ENCODE measurements at regions not wholly inside any gene's neighbourhood (a gene's known extent, or its start where the extent isn't known, plus 50 kb on each side); places are given as distances from the start of the nearest gene placed in this dataset.

- TF ChIP-seq, protein P1, sequence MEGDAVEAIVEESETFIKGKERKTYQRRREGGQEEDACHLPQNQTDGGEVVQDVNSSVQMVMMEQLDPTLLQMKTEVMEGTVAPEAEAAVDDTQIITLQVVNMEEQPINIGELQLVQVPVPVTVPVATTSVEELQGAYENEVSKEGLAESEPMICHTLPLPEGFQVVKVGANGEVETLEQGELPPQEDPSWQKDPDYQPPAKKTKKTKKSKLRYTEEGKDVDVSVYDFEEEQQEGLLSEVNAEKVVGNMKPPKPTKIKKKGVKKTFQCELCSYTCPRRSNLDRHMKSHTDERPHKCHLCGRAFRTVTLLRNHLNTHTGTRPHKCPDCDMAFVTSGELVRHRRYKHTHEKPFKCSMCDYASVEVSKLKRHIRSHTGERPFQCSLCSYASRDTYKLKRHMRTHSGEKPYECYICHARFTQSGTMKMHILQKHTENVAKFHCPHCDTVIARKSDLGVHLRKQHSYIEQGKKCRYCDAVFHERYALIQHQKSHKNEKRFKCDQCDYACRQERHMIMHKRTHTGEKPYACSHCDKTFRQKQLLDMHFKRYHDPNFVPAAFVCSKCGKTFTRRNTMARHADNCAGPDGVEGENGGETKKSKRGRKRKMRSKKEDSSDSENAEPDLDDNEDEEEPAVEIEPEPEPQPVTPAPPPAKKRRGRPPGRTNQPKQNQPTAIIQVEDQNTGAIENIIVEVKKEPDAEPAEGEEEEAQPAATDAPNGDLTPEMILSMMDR (conservative IDR thresholded peaks at IDR 0.05; ENCODE audit: low read depth, low read length), result no peak
- TF ChIP-seq EZH2 (IDR thresholded peaks at IDR 0.05; ENCODE audit: borderline replicate concordance, low read depth, low read length, poor library complexity, severe bottlenecking), result no peak
These were observed 242.9 kb downstream of the HAUS1 start for GRCh38 chr18:46346896-46347630.

All from A673 (cell line).